GM18520 (cell line): ENCODE measurements at regions not wholly inside any gene's neighbourhood (a gene's known extent, or its start where the extent isn't known, plus 50 kb on each side); places are given as distances from the start of the nearest gene placed in this dataset.

ENCODE experiments used
- ATAC-seq: cut with Tn5 transposase; IDR thresholded peaks from one replicate; pipeline ENCODE4 v1.9.1; 2021; ENCODE audit not compliant: unreplicated experiment

- no peak for ATAC-seq
Measured at GRCh38 chr2:8511868-8512612, 169.8 kb upstream of the ID2 start.

DNA sequence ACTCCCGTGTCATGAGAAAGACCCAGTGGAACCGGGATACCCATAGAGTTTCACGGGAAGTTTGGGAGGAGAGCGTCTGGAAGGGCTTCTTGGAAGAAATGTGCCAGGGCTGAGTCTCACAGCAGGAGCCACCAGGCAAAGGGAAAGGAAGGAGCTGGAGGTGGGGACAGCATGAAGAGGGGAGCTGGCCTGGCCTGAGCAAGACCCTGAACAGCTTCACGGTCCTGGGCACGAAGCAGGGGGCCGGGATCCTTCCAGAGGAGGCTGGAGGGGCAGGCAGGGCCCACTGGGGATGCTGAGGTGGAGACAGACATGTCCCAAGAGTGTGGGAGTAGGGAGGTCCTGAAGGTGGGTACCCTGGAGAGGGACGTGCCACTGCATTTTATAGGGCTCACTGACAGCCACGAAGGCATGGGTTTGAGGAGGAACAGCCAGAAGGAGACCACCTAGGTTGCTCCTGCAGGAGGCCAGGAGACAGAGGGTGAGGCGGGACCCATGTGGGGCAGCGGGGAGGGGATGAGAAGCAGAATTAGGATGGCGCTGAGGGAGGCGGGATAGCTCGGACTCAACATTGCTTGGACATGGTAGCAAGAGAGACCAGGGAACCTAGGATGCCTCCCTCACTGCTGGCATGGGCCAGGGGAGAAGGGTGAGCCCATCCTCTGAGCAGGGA is 168.1 kb upstream of the ID2 start:
- ATAC-seq = no peak

DNA sequence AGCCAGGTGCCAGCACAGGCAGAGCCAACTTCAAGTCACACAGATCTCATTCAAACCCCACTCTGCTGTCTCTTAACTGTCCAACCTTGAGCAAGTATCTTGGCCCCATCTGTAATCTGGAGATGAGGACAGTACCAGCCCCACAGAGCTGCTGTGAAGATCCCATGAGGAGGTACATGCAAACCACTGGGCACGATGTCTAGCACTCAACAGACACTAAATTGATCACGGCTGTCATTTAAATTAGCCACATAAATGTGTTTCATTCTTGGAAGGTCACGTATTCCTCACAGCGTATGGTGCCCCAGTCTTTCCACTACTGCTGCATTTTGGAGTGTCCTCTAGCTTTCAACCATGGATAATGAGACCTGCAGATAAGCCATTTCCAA is 167.6 kb upstream of the ID2 start:
- ATAC-seq = no peak

- ATAC-seq = peak; percentile 54
Measured at GRCh38 chr2:8514796-8515758, 166.8 kb upstream of the ID2 start.

DNA sequence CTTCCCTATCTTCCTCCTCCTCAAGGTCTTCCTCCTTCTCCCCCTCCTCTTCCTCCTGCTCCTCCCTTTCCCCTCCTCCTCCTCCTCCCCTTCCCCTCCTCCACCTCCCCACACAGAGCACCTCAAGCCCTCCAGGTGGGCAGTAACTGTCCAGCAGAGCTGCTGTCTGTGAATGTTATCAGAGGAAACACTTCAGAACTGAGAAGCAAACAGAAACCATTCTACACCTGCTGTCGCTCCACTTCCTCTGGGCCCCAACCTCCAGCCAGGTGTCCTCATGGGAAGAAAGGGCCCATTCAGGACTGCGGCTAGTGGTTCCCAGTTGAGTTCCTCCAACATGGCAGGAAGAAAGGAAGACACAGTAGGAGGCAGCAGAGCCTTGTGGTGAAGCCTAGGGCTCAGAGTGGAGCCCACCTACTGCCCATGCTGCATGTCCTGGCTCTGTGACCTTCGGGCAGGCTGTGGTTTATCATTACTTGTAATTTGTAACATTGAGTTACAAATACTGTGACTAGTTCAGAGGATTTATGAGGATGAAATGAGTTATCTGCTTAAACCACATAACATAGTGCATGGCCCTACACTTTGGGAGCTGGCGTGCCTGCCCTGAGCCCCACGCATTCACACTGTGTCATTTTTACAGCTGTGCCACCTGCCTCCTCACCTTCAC is 165.9 kb upstream of the ID2 start:
- peak; percentile 24 for ATAC-seq

DNA sequence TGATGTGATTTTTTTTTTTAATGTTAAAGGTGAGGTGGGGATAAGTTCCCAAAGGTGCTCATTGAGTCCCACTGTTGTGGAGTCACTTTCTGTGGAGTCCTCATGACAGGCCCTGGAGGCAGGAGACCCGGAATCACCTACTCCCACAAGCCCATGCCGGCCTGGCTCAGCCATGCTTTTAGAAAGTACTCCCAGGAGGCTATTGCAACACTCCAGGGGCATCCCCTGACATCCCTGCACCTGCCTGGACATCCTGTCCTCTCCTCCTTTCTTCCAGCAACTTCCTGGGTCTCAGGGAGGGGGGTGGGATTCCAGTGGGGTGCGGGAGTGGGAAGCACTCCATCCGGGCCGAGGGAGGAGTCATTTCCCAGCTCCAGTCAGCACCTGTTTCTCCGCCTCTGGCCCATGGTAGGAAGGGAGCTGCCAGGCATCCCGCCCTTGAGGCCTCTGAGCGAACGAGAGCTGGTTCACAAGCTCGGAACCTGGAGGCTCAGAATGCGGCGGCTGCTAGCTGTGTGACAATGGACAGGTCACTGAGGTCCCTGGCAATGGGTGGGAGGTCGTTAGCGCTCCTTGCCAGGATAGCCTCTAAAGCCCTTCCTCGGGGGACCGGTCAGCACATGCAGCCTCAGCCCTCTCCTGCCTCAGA is 163.9 kb upstream of the ID2 start:
- ATAC-seq = no peak

- ATAC-seq = no peak
Measured at GRCh38 chr2:8518979-8519668, 162.7 kb upstream of the ID2 start.

DNA sequence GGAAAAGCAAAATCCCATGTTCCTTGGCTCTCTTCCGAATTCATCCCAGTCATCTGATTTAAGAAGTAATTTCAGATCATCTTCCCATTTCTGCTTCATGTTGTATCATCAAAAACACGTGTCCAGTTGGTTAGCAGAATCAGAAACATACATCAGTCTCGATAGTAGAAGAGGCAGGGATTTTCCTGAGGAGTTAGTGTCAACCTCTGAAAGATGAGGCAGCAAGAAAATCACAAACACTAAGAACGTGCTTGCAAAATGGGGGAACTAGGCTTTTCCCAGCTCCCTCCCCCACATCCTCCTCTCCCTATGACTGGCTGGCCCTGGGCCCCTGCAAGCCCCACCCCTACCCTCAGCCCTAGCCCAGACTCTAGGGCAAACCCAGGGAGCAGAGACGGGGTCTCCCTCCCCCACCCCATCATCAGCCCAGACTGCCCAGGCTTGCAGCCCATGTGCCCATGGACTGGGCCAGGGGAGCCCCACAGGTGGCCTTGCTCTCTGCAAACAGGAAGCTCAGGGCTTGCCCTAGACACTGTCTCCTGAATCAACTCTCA is 161.0 kb upstream of the ID2 start:
- no peak for ATAC-seq

GRCh38 chr2:8522687-8523086 is 159.2 kb upstream of the ID2 start:
- no peak for ATAC-seq

DNA sequence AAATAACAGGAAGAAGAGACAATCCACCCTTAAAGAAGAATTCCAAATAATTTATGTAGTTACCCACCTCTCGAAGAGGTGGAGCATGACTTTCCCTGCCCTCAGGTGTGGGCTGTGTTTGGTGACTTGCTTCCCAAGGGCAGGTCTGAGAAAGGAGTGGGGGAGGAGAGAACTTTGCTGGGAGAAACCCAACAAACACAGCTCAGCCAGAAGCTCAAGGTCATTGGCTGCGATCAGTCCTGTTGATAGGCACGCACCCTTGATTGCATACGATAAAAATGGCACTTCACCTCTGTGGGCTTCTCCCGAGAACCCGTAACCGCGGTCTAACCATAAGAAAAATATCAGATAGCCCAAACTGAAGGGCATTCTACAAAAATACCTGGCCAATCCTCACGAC is 157.5 kb upstream of the ID2 start:
- no peak for ATAC-seq

DNA sequence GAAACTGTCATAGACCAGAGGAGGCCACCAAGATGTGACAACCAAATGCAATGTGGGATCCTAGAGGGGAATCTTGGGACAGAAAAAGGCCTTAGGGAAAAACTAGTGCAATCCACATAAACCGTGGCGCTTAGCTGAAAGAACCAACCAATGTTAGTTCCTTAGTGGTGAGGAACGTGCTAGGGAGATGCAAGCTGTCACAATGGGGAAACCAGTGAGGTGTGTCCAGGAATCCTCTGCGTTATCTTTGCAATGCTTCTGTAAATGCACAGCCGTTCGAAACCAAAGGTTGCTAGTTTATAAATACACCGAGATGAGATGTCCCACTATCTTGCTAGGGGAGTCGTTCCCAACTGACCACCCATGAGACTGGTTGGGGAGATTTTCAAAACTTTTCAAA is 157.0 kb upstream of the ID2 start:
- ATAC-seq = no peak

DNA sequence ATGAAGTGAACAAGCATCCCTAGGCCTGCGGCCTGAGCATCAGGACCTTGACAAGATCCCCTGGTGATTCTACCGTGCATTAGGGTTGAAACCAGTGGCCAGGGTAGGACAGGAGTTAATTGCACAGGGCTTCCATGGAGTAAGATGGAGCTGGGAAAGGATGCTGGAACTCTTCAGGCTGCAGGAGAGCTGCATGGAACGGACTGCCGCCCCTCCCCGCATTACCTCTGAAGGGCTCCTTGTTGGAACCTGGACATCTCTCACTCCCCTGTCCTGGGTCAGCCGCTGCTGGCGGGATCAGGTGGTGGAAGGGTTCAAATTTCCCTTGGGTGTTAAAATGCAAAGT is 156.6 kb upstream of the ID2 start:
- no peak for ATAC-seq

DNA sequence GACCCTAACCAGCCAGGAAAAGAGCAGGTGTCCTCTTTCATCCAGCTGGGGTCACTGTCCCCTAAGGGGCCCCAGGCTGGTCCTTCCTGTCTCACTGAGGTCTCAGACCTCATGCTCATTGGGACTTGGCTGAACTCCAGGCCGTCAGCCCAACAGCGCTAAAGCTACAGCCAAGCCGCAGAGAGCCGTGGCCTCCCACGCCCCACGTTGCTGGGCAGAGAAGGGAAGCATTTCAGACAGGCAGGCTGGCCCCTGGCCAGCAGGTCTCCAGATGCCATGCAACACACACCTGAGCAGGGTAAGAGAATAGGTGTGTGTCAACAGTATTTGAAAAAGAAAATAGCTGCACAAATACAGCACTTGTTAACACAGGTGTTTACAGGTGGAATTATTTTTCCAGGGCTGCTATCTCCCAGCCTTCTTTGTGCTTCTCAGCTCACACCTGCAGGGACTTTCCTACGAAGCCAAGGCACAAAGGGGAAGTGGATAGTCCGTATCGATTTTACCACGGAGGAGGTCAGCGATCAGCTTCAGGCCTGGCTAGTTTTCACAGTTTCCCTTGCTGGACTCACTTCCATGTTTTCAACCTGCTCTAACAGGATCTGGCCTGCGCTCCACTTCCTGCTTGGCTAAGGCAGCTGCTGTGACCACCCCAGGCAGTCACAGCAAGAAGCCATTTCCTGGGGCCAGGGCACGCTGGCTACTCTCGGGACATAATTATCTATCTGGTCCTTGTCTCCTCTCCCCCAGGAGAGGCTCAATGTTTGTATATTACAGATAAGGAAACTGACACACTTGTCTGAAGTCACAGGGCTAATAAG is 156.1 kb upstream of the ID2 start:
- peak; percentile 65 for ATAC-seq

- ATAC-seq = no peak
Measured at GRCh38 chr2:8526403-8526696, 155.5 kb upstream of the ID2 start.

- ATAC-seq = no peak
Measured at GRCh38 chr2:8527031-8527430, 154.8 kb upstream of the ID2 start.

DNA sequence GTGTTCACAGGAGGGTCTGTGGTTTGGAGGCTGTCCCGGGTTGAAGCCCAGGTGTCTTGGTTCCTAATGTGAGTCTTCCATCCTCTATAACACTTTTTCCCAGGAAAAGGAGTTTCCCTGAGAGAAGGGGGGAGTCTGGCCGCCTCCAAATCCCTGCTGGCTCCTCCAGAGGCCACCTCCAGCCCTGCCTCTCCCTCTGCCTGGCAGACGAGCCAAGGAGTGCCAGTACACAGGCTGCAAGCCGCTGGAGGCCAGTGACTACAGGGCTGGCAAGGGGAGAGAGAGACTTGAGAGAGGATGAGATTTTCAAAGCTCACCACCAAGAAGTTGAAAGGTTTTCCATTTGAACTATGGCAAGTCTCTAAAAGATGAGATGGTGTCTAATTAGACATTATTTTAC is 154.2 kb upstream of the ID2 start:
- no peak for ATAC-seq

GRCh38 chr2:8528863-8529262 is 153.0 kb upstream of the ID2 start:
- no peak for ATAC-seq

DNA sequence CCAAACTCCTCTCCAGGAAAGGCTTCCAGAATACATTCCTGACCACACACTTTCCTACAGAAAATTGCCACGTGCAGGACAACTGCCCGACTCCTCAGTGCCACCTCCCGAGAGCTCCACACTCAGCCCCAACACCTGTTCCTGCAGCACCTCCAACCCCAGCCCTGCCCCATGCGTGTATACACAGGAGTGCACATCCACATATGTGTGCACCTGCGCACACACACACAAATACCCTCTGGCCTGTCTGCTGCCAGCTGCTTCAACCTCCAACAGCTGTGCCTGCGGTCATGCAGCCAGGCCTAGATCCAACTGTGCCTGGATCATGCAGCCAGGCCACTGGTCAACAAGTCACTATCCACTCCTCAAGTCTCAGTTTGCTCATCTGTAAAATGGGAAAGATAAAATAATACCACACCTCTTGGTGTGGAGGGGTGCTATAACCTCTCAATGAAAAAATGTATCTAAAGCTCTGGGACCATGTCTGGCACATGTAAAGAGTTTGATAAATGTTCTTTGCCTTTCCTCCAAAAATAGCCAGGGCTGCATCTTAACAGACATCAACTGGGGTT is 152.1 kb upstream of the ID2 start:
- no peak for ATAC-seq

DNA sequence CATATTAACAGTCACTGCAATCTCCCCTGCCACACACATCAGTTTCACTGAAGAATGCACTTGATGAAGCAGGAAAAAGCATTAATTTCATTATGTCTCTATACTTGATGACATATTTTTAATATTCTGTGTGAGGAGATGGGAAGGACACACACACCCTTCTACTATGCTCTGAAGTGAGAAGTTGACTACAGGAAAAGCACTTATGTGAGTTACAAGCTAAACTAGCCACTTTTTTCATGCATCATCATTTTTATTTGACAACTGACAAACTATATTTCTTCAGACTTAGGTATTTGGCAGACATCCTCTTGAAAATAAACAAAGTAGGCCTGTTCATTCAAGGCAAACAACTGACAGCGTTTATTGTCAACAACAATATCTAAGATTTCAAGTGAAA is 150.4 kb upstream of the ID2 start:
- ATAC-seq = no peak
